GM10266 (cell line): ENCODE measurements at regions not wholly inside any gene's neighbourhood (a gene's known extent, or its start where the extent isn't known, plus 50 kb on each side); places are given as distances from the start of the nearest gene placed in this dataset.

Experiments used
- DNase-seq: peaks from one replicate; pipeline ENCODE4 v3.0.0; 2012; ENCODE audit errors: extremely low spot score
- TF ChIP-seq, protein P1 (sequence below): IDR thresholded peaks from 2 replicates; pipeline ENCODE4 v1.5.1; 2012; ENCODE audit warnings: mild to moderate bottlenecking, low read depth; ENCODE audit not compliant: control insufficient read depth, insufficient read depth; ENCODE audit errors: missing control alignments

DNA sequence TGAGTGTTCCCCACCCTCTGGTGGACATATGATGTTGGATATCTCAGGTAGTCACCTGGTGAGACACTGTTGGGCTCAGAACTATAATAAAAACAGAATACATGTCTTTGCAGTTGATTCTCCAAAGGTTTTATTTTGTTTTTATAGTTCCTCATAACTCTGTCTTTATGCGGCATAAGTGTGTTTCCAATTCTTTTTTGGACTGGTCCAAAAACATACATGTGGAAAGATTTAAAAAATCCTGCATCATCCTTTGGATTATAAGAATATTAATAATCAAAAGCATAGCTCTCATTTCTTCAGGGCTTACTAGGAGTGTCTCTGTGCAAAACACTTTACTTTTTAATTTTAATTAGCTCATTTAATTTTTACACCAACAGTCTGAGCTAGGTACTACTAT lies 71.0 kb upstream of the ANKRD34C start:
- TF ChIP-seq, protein P1, sequence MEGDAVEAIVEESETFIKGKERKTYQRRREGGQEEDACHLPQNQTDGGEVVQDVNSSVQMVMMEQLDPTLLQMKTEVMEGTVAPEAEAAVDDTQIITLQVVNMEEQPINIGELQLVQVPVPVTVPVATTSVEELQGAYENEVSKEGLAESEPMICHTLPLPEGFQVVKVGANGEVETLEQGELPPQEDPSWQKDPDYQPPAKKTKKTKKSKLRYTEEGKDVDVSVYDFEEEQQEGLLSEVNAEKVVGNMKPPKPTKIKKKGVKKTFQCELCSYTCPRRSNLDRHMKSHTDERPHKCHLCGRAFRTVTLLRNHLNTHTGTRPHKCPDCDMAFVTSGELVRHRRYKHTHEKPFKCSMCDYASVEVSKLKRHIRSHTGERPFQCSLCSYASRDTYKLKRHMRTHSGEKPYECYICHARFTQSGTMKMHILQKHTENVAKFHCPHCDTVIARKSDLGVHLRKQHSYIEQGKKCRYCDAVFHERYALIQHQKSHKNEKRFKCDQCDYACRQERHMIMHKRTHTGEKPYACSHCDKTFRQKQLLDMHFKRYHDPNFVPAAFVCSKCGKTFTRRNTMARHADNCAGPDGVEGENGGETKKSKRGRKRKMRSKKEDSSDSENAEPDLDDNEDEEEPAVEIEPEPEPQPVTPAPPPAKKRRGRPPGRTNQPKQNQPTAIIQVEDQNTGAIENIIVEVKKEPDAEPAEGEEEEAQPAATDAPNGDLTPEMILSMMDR: no peak
- no peak for DNase-seq

DNA sequence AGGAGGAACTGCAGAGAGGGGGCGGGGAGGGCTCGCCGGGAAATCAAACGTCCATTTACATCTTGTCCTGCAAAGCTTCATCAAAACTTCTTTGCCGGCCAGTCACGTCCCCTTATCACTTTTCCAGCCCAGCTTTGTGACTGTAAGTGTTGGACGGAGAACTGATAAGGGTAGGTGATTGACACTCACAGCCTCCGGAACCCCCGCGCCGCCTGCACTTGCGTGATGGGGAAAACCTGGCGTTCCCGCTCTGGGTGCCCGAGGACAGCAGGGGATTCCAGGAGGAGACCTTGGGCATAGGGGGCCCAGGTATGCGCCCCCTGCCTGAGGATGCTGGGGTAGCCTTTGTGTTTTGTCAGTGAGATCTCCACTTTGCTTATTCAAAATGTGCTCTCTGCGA lies 72.8 kb upstream of the ANKRD34C start:
- TF ChIP-seq, protein P1: no peak
- no peak for DNase-seq

DNA sequence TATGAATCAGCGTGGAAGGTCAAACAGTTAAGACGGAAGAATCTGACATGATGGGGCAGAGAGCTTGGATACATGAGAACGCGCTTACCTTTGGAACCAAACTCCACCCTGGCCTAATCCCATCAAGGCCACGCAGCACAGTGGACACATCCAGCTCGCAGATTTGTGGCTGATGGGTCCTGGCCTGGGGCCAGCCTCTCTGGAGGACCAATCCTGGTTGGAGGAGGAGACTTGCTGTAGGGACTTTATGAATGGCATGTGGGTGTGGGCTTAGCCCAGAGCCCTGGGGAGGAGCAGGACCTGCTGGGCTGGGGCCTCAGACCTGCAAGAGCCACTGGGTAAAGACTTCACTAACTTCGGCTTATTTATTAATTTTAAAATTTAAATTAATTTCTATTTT lies 73.4 kb upstream of the ANKRD34C start:
- no peak for DNase-seq
- TF ChIP-seq, protein P1: no peak

DNA sequence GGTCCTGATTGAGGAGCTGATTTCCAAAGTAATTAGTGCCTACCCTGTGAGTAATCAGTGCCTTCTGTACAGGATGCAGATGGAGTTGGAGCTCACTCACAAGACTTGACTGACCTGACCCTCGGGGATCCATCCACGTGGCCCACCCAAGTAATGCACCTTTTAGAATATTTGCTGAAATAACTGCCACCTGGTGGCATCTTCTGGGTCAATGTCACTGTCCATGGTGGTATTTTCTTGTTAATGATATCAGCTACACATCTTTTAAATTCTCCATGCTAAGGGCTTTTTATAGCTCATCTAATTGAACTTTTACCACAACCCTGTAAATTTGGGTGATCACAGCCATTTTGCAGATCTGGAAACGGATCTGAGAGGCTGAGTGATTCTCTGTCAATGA lies 74.3 kb upstream of the ANKRD34C start:
- no peak for DNase-seq
- TF ChIP-seq, protein P1: peak; percentile 12

DNA sequence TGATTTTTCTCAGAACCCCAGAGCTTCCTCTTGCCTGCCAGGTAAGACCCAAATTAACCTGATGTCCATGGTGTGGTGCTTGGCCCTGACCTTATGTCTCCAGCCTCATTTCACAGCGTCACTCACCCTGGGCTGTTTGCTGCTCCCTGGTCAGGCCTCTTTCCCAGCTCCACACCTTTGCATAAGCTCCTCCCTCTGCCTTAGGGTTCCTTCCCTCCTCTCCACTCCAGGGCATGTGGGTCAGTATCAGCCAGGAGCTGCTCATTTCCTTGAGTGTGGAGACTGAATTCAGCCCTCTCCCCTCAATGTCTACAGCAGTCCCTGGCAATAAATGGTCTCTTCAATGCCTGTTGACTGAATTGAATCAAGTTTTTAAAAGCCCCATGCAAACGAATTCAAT lies 75.6 kb upstream of the ANKRD34C start:
- no peak for DNase-seq
- TF ChIP-seq, protein P1: no peak

DNA sequence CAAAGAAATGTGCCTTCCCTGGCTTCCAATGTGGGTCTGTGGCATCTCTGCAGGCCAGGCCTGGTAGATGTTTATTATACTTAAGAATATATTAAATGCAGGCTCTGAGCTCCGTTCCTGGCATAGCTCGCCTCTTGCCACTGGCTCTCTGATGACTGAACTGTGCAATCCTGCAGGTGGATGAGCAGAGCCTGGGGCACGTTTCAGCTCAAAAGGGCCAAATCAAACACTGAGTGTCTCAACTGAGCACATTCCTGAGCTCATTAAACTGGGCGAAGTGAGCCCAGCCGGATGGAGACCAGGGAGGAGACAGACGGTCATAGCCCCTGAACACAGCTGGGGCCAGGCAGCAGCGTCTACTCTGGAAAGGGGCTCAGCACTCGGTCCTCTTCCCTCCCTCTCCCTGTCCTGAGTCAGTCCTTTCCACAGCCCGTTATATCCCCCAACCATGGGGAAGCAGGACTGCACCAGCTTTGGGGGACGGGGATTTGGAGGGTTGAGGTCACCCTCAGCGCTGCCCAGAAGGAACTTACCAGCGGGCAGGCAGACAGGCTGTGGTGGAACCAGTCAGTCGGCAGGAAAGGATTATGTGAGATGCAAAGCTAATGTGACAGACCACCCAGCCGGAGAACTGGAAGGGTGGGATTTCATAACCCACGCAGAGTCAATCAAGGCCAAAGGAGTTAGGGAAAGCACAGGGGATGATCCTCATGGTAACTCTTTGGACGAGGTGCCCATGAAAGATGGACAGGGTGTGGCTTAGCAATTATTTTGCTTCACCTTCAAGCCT lies 77.4 kb upstream of the ANKRD34C start:
- TF ChIP-seq, protein P1: no peak
- DNase-seq: no peak

DNA sequence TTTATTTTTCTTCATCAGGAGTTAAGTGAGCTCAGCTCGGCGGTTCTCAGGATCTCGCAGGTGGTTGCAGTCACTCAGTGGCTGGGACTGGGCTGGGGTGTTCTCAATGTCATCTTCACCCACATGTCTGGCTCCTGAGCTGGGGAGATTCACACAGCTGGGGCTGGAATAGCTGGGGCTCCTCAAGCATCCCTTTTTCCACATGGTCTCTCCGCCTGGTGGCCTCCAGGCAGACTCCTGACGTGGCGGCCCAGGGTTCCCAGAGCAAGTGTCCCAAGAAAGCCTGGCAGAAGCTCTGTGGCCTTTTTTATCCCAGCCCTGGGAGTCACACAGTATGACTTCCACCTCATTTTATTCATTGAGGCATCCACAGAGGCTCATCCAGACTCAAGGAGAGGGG lies 84.1 kb upstream of the ANKRD34C start:
- DNase-seq: no peak
- TF ChIP-seq, protein P1: no peak
